B cell (primary cell): ENCODE measurements at regions not wholly inside any gene's neighbourhood (a gene's known extent, or its start where the extent isn't known, plus 50 kb on each side); places are given as distances from the start of the nearest gene placed in this dataset.

ENCODE experiments used
- ATAC-seq: fragments of 200-7000 bp; cut with Tn5 transposase; one replicate; pipeline ENCODE4 v1.10.0; 2021; ENCODE audit warnings: low read depth, mild to moderate bottlenecking, moderate number of reproducible peaks, moderate library complexity
- CTCF ChIA-PET: fragments of 350-600 bp; sonication (Branson Sonifier 250); formaldehyde crosslinking; loops from one replicate; lab custom pipeline; 2021; ENCODE audit warnings: antibody characterized with exemption, inconsistent platforms; lab: Charles Lee
- POLR2A ChIA-PET: fragments of 350-600 bp; sonication (Branson Sonifier 250); formaldehyde crosslinking; loops from one replicate; lab custom pipeline; 2021; ENCODE audit warnings: antibody characterized with exemption; lab: Charles Lee
- DNase-seq: peaks from one replicate; pipeline ENCODE4 v3.0.0; 2013
- H2AFZ ChIP-seq: 2 replicates; pipeline ENCODE4 v1.6.1; 2012; ENCODE audit warnings: mild to moderate bottlenecking, low read depth, low read length; ENCODE audit not compliant: insufficient read depth, poor library complexity, severe bottlenecking
- H3K27ac ChIP-seq, 2 donors: 1 replicate in 1 of 2; 2 replicates in 1 of 2; pipeline ENCODE4 v1.5.1; 2012 to 2013; ENCODE audit warnings: low read length in 2 of 2, mild to moderate bottlenecking in 2 of 2, moderate library complexity in 1 of 2
- H3K27me3 ChIP-seq, 4 experiments: fragments of 200-600 bp in 1 of 4; sonication (generic) in 1 of 4; replicated peaks in 1 of 4; 1 replicate in 2 of 4; 2 replicates in 2 of 4; pipeline versions ENCODE4 v1.6.1 to v1.7.0; 2013 to 2016; ENCODE audit warnings: low read length in 3 of 4, mild to moderate bottlenecking in 2 of 4, mixed read lengths in 1 of 4, moderate library complexity in 1 of 4; ENCODE audit not compliant: insufficient read depth in 4 of 4, control insufficient read depth in 3 of 4; ENCODE audit errors: control extremely low read depth in 1 of 4
- H3K36me3 ChIP-seq, 2 experiments: replicated peaks in 1 of 2; 1 replicate in 1 of 2; 2 replicates in 1 of 2; pipeline versions ENCODE4 v1.6.1 to v1.7.1; 2013; ENCODE audit warnings: low read length in 1 of 2; ENCODE audit not compliant: insufficient read depth in 2 of 2, control insufficient read depth in 1 of 2; ENCODE audit errors: control extremely low read depth in 1 of 2, extremely low read depth in 1 of 2
- H3K4me1 ChIP-seq, 2 donors: fragments of 200-600 bp in 1 of 2; sonication (generic) in 1 of 2; 1 replicate in 1 of 2; 2 replicates in 1 of 2; pipeline versions ENCODE4 v1.5.1 to v1.6.1; 2013 to 2017; ENCODE audit warnings: low read length in 2 of 2; ENCODE audit not compliant: control insufficient read depth in 2 of 2, insufficient read depth in 2 of 2
- H3K4me2 ChIP-seq: replicated peaks from 2 replicates; pipeline ENCODE3; 2012; ENCODE audit warnings: mild to moderate bottlenecking, low read depth, low read length; ENCODE audit not compliant: poor library complexity, severe bottlenecking
- H3K4me3 ChIP-seq, 5 experiments: fragments of 200-600 bp in 1 of 5; sonication (generic) in 1 of 5; 1 replicate in 3 of 5; 2 replicates in 2 of 5; pipeline versions ENCODE4 v1.5.1 to v1.7.0; 2011 to 2016; ENCODE audit warnings: low read length in 4 of 5, mild to moderate bottlenecking in 4 of 5, low read depth in 2 of 5, control low read depth in 1 of 5, moderate library complexity in 1 of 5; ENCODE audit not compliant: insufficient read depth in 1 of 5; ENCODE audit errors: control extremely low read depth in 1 of 5, extremely low read depth in 1 of 5
- H3K79me2 ChIP-seq: fragments of 200-600 bp; sonication (generic); one replicate; pipeline ENCODE4 v1.6.0; 2016; ENCODE audit warnings: low read length; ENCODE audit not compliant: control insufficient read depth, insufficient read depth
- H3K9ac ChIP-seq: fragments of 200-600 bp; sonication (generic); 2 replicates; pipeline ENCODE4 v1.6.1; 2017; ENCODE audit warnings: mild to moderate bottlenecking, low read length, moderate library complexity
- H3K9me3 ChIP-seq, 3 donors: one replicate each; pipeline versions ENCODE4 v1.6.1 to v1.7.1; 2013; ENCODE audit warnings: low read length in 2 of 3; ENCODE audit not compliant: control insufficient read depth in 2 of 3, insufficient read depth in 1 of 3; ENCODE audit errors: control extremely low read depth in 1 of 3
- H4K20me1 ChIP-seq: 2 replicates; pipeline ENCODE4 v1.6.0; 2012; ENCODE audit warnings: mild to moderate bottlenecking, low read length; ENCODE audit not compliant: insufficient read depth, control insufficient read depth, poor library complexity, severe bottlenecking
- H3K27ac Mint-ChIP-seq: one replicate; pipeline ENCODE4 v1.8.0; 2021; ENCODE audit warnings: mixed read lengths
- H3K27me3 Mint-ChIP-seq: one replicate; pipeline ENCODE4 v1.8.0; 2021; ENCODE audit warnings: mixed read lengths
- H3K4me1 Mint-ChIP-seq: one replicate; pipeline ENCODE4 v1.8.0; 2021; ENCODE audit warnings: mixed read lengths
- H3K4me3 Mint-ChIP-seq: one replicate; pipeline ENCODE4 v1.8.0; 2021; ENCODE audit warnings: mixed read lengths
- H3K9me3 Mint-ChIP-seq: one replicate; pipeline ENCODE4 v1.8.0; 2022; ENCODE audit warnings: mixed read lengths; ENCODE audit not compliant: insufficient read depth
- CTCF ChIP-seq: fragments of 200-600 bp; IDR thresholded peaks from one replicate; pipeline ENCODE4 v1.8.0; 2022; ENCODE audit warnings: antibody characterized with exemption, mild to moderate bottlenecking
- WGBS: methylation state at CpG from one replicate; pipeline ENCODE4 v1.1.5; 2013; ENCODE audit warnings: missing lambda C conversion rate; ENCODE audit not compliant: insufficient coverage; 5-methylcytosine and 5-hydroxymethylcytosine counted together
- intact Hi-C: fragments of 100-400 bp; cut with micrococcal nuclease; formaldehyde crosslinking; loops from one replicate; pipeline ENCODE4 v1.10.0; 2022

DNA sequence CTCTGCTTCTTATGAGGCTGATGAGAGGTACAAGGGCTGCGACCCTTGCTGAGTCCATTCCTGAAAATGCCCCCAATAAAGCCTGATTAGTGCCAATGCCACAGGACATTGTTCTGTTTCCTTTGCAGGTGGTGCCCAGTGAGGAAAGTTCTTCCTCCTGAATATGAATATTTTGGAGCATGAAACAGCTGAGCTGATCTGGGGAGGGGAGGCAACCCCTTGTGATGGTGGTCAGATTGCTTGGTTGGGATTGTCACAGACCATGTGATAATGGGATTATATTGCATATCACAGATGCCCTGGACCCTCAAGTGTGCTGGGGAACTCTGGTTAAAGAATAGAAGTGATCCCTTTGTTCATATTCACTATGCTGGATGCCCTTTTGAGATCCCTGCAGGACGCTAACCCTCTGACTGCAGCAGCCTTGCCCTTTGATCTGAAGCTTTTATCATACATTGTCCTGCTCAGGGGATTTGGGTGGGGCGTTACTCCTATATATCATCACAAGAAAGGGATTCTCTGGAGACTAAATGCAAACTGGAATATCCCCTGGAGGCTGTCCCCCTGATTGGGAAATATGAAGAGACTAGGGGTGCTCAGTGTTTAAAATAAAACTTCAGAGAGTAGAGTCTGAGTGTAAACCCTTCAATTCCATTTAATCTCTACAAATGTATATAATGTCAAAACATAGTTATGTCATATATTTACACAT, 76.9 kb upstream of the TOP3B start:
- no peak for ATAC-seq

More for the DNA sequence above, 76.9 kb upstream of the TOP3B start:
- intact Hi-C loops: loop anchor here (2.0 kb wide), 3 partner anchors 17 to 39 kb away; no protein-coding TSS in a partner anchor
- Histone ChIP-seq H4K20me1 (no peaks in the 10 kb centered on the region), H2AFZ (peak overlapping the region; percentile 63), H3K36me3 (no peaks in the 10 kb centered on the region), H3K27me3 (no peaks in the 10 kb centered on the region), H3K4me1 (peaks cover 33 to 36% of the 10 kb centered on the region in 2 donors), H3K4me3 (no peak overlapping the region), H3K9ac (no peak overlapping the region), H3K9me3 (no peaks in the 10 kb centered on the region), H3K27ac (no peak overlapping the region), H3K4me2 (peak overlapping the region; percentile 54), H3K79me2 (no peaks in the 10 kb centered on the region)
- Mint-ChIP-seq H3K27ac (no peak overlapping the region), H3K27me3 (no peaks in the 10 kb centered on the region), H3K4me3 (no peak overlapping the region), H3K4me1 (peaks cover 37% of the 10 kb centered on the region), H3K9me3 (no peaks in the 10 kb centered on the region)
- WGBS: 73% methylated on average over 1 of the region's 3 CpGs
- POLR2A ChIA-PET: interaction anchor here (0.8 kb wide), 1 partner anchor 52 kb away, joined by 3 read pairs; no protein-coding TSS in a partner anchor
- CTCF ChIA-PET: interaction anchor here (0.9 to 7.8 kb wide), 17 partner anchors 11 to 177 kb away, joined by 3 to 122 read pairs (median 12); no protein-coding TSS in a partner anchor
- no peak for TF ChIP-seq CTCF
- no peak for DNase-seq
